ENCODE measurements at regions not wholly inside any gene's neighbourhood (a gene's known extent, or its start where the extent isn't known, plus 50 kb on each side); places are given as distances from the start of the nearest gene placed in this dataset.

- no peak for DNase-seq
These were observed 336.2 kb downstream of the EPHA4 start for GRCh38 chr2:221235941-221236340.

DNA sequence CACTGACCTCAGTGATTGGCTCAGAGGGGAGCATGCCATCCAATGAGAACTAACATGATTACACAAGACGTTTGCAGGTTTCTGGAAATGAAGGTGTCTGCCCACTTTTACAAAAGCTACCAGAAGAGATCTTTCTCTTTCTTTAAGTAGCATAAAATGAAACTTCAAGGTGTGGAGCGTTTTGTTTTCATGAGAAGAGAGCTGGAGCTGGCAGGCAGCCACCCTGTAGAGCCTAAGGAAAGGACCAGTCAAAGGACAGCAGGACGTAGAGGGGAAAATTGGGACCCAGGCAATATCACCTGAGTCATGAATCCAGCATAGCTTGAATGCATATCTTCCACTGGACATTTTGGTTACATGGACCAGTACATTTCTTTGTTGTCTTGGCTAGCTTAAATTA lies 331.0 kb downstream of the EPHA4 start:
- DNase-seq = no peak

GRCh38 chr2:221243771-221244170 lies 328.3 kb downstream of the EPHA4 start:
- DNase-seq = no peak

DNA sequence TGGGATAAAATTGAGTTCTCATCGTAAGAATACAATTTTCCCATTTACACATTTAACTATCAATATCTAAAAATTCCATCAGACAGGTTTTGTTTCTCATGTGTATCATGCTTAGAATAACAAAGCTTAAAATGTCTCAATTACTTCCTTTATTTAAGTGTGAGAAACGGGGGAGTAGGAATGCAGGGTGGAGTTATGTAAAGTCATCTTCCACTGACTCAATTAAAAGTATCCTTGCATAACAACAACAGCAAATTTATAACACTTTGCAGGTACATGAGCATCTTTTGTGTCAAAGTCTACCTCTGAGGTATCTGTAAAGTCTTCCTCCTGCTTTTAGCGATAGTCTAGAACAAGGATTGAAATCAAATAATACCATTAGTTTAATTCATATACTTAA lies 327.1 kb downstream of the EPHA4 start:
- no peak for DNase-seq

GRCh38 chr2:221245772-221246171 lies 326.3 kb downstream of the EPHA4 start:
- no peak for DNase-seq

DNA sequence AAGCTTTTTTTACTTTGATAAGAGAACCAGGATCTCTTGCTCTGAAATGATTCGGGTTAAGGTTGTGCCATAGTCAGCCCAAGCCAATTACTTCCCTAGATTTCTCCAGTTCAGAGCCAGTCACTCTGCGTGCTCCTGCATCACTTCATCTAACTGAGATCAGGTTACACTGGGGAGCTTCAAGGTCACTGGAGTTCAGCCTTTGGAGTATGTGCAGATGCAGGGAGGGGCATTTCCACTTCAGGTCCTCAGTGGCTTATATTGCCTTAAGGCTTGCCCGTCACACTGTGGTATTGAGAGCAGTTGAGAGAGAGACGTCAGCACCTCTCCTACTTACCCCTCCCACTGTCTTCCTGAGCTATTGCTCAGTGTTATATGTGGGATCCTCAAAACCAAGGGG lies 317.8 kb downstream of the EPHA4 start:
- DNase-seq = no peak

DNA sequence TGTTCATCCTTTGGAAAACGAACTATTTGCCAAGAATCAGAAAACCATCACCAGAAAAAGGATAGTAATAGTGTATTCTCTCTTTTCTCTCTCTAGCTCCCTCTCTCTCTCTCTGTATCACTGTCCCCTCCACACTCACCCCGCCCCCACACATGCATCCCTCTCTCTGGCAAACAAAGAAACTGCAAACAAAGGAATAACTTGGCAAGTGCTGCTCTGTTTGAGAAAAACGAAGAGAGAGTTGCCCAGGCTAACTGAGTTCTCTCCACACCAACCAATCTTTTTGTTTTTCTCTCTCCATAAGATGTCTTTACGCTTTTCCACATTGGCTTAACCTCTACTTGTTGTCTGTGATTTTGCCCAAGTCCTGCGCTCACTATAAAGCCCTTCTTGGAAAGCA lies 316.2 kb downstream of the EPHA4 start:
- DNase-seq = peak in 15 of 58 donors; percentile 0 to 24 (median 2)

- no peak for DNase-seq
These were observed 313.6 kb downstream of the EPHA4 start for GRCh38 chr2:221258464-221258863.

DNA sequence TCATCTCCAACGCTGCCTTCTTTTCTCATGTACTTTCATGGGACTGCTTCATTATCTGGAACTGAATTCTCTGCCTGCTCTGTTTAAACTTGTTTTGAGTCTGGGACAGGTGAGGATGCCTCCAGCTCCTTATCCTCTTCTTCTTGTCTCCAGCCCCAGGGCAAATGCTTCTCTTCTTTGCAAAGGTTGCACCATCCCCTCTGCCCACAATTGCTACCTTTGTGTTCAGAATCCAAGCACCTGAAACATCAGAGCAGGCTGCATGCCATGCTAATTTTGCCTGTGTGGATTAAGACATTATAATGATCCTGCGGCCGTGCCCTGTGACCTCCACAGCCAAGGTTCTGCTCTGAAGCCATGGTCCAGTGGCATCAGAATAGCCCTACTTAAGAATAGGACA lies 309.5 kb downstream of the EPHA4 start:
- DNase-seq = no peak

DNA sequence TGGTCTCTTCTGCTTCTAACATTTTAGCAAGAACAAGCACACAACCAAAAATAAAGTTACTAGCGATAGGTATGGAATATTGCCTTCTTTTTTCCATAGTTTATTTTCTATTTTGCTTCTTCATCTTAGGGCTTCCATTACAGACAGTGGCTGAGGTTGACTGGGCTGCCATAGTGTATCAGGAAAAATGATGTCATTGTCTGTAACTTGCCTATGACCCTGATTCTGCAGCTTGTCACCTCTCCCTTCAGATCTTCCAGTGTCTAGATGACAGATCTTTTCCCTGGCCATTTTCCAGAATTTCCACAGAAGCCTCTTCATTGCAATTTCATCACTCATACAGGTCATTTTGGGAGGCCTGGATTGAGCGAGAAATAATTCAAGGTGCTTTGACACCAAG lies 308.5 kb downstream of the EPHA4 start:
- no peak for DNase-seq

- DNase-seq = no peak
These were observed 307.8 kb downstream of the EPHA4 start for GRCh38 chr2:221264318-221264717.

- no peak for DNase-seq
These were observed 304.2 kb downstream of the EPHA4 start for GRCh38 chr2:221267773-221268425.

DNA sequence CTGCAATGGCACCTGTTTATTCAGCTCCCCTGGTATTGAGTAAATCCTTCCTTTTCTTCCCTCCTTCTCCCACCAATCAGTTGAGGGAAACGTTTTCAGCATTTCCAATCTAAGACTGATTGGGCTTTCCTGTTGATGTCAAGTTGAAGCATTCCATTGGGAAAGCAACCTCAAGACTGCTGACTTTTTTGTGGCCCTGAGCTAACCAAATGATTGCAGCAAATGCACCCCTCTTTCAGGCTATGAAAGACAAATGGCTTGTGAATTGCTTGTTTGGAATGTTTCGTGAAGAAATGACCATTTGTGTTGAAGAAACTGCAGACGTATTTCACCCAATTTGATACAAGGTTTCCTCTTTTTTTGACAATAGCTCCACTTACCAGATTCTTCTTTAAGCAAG lies 303.5 kb downstream of the EPHA4 start:
- no peak for DNase-seq

DNA sequence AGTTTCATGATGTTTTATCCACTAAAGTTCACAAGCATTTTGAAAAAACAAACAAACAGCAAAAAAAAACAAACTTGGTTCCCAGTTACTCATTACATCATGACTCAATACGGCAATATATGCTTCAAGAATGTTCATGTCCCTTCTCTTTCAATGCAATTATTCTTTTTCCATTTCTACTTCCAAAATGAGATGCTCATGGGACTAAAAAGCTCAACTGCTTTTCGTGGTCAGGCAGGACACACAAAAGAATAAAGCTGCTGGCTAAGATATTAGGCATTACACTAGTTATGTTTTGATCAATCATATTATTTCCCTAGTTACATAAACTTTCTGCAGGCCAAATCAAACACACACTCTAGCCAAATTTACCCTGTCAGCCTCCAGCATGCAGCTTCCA lies 301.3 kb downstream of the EPHA4 start:
- no peak for DNase-seq

DNA sequence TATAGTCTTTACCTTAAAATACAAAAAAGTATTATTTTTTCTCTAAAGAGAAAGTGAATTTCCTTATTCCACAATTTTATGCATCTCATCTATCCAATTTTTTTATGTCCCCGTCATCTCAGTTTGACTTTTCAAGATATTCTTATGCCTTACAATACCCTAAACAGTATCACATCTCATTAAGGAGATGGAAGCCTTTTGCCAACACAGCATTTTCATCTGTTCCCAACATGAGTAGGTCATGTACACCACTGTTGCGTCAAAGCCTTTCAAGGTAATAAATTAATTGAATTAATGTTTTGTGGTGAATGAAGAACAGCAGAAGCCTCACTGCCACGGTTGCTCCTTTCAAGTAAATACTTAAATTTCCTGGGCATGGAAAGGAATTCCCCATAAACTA lies 299.4 kb downstream of the EPHA4 start:
- no peak for DNase-seq

DNA sequence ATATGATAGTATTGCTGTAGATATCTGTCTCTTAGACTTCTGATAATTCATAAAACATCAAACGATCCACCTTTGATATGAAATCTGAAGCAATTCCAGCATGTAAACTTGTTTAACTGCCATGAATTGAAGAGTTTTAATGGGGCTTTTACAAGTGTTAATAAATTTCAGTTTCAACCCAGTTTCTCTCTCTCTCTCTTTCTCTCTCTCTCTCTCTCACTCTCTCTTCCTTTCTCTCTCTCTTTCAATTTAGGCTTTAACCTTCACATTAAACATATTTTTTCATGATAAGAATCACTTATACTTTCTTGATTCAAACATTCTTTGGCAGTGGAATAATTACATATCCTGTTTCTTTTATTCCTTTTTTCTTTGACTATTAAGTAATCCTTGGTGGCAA lies 296.1 kb downstream of the EPHA4 start:
- DNase-seq = no peak

GRCh38 chr2:221276601-221277000 lies 295.5 kb downstream of the EPHA4 start:
- DNase-seq = no peak

DNA sequence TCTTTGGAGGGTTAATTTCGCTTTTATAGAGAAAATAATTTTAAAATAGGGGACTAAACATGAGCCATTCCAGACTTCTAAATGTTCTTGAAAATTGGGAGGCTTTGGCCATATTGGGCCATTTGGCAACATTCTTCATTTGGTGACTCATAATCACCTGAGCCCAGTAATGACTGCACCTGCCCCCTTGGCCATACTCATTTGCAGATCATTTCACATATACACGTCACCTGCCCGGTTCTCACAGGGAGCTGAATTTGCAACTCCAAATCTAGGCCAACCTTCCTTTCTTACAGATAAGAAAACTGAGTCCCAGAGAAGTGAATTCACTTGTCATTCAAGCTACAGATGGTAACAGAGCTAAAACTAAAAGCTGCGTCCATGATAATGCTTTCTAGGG lies 289.7 kb downstream of the EPHA4 start:
- DNase-seq = no peak

DNA sequence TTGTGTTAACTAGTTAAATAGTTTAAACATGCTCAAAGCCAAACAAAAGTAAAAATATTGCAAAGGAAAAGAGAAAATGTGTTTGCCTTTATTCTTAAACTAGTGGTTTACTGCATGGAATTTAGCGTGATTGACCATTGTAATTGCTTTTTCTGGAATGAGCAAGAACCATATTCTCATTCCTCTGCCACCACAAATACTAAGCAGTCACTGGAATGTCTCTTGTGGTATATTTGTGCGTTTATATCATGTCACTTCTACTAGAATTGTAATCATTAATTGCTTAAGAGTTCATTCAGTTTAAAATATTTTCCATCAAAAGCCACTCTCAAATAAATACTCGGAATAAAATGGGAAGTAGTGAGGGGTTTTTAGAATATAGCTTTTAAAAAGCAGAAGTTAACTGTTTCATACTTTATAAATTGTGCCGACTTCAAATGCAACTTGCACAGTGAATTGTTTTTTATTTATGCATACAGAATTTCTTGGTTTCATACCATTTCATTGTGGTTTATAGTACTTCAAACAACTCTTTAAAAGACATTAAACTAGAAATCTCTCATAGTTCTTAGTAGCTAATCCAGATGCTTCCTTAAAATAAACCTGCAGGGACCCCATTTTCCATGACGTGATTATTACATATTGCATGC lies 288.1 kb downstream of the EPHA4 start:
- DNase-seq = no peak

- no peak for DNase-seq
These were observed 287.0 kb downstream of the EPHA4 start for GRCh38 chr2:221285148-221285547.

DNA sequence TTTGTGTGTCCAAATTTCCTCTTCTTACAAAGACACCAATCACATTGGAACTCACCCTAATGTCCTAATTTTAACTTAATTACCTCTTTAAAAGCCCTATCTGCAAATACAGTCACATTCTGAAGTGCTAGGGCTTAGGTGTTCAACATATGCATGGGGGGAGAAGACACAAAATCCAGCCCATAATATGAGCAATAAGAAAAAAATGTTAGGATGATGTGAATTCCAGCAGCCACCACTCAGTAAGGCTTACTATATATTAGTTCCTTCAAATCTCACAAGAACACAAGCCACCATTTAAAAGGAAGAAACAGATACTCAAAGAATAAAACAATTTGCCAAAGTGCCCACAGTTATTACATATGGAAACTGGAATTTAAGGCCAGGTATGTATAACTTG lies 285.7 kb downstream of the EPHA4 start:
- DNase-seq = no peak

GRCh38 chr2:221289389-221289788 lies 282.7 kb downstream of the EPHA4 start:
- DNase-seq = no peak

DNA sequence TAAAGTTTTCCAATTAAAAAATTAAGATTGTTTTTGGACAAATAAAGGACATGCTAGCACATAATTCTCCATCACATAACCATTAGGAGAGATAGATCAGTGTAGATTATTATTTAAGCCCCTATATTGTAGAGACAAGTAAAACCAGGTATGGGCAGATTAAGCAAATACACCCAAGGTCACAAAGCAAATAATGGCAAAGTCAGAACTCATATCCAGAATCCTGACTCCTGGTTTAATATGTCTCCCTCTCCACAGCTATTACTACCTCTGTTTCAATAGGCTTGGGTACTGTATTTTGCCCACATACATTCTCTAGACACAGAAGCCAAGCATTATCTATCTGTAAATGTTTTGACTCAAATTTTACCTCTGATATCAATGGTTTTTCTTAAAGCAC lies 282.3 kb downstream of the EPHA4 start:
- no peak for DNase-seq
